HG02938 (cell line): ENCODE measurements at regions not wholly inside any gene's neighbourhood (a gene's known extent, or its start where the extent isn't known, plus 50 kb on each side); places are given as distances from the start of the nearest gene placed in this dataset.
"Not testable (repeated sequence)": the region's sequence is repeated elsewhere in the genome, so short reads cannot be mapped to it uniquely, and the experiment has no call there.

ENCODE experiments used
- ATAC-seq: cut with Tn5 transposase; IDR thresholded peaks from one replicate; pipeline ENCODE4 v1.9.1; 2021; ENCODE audit warnings: mild to moderate bottlenecking, moderate library complexity; ENCODE audit not compliant: unreplicated experiment

DNA sequence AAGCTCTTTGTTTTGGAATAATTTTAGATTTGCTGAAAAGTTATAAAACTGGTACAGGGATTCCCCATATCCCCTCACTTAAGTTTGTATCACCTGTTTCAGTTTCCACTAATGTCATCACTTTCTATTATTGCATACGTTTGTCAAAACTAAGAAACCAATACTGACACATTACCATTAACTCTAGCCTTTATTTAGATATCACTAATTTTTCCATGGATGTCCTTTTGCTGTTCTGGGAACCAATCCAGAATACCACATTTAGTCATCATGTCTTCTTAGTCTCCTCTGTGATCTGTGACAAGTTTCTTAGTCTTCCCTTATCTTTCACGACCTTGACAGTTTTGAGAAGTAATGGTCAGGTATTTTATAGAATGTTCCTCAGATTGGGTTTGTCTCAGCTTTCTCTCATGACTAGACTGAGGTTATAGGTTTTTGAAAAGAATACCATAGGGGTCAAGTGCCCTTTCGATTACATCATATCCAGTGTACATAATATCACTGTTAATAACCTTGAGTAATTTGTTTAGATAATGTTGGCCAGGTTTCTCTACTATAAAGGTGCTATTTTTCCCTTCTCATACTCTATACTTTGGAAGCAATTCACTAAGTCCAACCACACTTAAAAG lies 51.9 kb upstream of the NMUR2 start:
- ATAC-seq = peak; percentile 57

DNA sequence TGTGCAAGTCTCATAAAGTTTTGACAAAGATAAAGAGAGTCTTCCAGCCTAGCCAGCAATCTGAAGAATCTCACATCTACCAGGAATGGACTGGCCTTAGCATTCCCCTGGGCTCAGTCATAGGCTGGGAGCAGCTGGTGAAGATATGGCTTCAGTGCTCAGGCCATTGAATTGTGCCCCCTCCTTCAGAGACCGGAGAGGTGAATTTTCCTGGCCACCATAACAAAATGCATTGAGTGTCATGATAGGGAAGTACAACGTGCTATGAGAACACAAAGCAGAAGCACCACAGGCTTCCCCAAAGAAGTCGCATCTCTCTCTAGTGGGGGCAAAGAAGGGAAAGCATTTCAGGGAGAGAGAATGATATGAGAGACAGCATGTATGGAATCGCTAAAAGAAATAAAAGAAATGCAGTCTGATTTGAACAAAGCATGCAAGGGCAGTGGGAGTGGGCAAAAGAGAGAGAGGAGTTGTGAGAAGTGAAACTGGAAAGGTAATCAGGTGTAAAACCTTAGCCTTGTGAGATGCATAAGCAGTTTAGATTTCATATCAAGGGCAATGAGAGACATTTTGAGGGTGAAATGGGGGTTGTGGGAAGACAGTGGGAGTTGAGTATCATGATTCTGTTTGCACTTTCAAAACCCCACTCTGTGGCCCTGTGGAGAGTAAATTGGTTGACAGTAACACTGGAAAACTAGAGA lies 57.1 kb upstream of the NMUR2 start:
- peak; percentile 95 for ATAC-seq

DNA sequence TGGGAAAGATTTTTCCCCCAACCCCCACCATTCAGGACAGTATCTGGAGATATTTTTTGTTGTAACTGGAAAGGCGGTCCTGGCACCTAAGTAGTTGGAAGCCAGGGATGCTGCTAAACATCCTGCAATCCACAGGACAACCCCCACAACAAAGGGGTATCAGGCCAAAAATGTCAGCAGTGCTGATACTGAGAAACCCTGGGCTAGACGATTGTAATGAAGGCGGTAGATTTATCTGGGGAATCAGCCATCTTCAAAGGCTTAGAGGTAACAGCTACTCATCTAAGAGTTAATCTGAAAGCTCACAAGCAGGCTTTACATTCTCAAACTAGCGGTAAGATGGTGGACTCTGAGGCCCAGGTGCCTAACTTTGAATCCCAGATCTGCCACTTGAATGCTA lies 59.0 kb upstream of the NMUR2 start:
- ATAC-seq = no peak

DNA sequence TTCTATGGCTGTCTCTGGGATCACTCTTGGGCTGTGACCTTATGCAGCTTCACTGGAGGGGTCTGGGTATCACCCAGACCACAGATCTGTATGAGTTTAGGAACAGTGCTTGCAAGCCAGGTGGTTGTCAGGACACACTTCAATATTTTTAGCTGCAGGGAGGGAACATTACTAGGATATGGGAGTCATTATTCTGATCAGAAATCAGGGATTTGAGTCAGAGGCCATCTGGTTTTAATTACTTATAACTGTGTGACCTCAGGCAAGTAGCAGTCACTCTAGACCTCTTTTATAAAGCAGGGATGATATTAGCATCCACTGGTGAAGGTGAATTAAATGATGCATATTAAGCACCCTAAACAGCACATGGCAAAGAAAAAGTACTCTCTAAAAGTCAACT lies 60.1 kb upstream of the NMUR2 start:
- ATAC-seq = no peak

DNA sequence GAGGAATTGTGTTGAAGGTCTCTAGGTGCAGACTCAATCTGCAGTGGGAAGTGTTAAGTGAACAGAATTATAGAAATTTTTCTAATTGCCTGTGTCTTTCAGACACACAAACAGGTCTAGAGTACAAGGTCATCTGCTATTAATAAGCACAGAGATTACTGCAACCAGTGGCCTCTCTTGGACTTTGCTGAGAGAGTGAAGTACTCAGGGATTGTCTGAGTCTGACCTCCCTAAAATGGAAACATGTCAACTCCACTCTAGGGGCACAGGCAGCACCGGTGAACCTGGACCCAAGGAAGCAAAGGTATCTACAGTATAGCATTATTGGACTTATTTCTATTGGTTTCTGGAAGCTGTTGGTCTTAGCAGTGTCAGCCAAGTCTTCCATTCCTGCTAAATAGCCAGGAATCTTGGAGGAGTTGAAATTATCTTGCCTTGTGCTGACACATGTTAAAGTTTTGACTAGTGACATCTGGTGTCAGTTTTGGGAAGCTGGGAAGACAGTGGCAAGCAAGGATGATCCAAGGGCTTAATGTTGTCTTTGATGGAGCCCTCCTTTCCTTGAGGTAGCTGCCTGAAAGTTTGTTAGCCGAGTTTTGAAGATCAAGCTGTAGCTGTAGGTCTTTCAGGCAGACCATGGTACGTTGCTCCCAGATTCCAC lies 61.1 kb upstream of the NMUR2 start:
- ATAC-seq = no peak

DNA sequence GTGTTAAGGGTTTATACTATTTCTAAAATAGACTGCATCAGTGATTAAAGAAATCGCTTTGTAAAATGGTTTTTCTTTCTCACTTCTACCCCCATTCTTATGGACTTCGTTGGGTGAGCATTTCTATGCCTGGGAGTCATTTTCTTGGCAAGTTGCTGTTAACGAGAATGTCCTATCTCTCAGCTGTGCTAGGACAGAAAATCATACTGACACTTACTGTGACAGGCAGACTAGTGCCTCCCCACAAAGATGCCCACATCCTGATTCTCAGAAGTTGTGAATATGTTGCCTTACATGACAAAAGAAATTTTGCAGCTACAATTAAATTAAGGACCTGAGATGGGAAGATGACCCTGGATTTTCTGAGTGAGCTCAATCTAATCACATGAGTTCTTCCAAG lies 65.1 kb upstream of the NMUR2 start:
- ATAC-seq = no peak

DNA sequence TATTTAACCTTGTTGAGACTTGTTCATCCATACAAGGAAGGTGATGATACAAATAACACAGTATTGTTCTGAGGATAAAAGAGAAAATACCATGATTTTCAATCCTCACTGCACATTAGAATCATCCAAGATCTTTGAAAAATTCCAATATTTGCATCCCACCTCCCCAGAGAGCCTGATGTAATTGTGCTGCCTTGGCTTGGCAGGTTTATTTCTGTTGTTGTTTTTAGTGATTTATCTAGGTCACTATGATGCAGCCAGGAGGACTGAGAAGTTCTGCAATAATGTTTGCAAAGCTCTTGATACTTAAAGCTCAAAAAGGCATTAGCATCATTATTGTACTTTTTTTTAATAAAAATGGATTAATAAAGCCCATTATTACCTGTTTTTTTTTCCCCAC lies 67.0 kb upstream of the NMUR2 start:
- ATAC-seq = no peak

DNA sequence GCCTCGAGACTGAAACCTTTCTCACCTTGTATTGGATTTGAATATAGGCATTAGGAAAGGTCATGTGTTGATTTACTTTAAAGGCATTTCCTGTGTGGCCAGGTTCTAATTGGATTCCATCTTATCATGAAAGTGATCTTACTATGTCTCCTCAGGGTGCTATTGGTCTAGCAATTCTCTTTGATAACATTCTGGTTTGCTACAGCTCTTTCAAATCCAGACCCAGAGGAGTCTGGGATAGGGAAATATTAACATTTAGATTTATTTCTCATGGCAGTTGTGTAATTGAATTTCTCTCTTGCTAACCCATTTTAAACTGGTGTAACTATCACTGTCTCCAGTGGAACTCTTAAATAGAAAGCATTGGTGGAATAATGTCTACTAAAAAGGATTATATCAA lies 69.9 kb upstream of the NMUR2 start:
- ATAC-seq = no peak

DNA sequence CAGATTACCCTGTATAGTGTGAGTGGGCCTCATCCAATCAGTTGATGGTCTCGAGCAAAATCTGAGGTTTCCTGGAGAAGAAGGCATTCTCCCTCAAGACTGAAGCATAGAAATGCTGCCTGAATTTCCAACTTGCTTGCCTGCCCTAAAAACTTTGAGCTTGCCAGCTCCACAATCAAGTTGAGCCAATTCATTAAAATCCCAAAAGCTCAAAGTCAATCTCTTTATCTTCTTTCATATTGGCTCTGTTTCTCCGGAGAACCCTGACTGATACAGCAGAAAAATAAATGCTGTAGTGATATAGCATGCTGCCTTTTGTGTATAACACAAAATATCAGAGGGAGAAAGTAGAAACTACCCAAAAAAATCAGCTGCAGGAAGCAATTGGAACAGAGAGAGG lies 72.5 kb upstream of the NMUR2 start:
- no peak for ATAC-seq

DNA sequence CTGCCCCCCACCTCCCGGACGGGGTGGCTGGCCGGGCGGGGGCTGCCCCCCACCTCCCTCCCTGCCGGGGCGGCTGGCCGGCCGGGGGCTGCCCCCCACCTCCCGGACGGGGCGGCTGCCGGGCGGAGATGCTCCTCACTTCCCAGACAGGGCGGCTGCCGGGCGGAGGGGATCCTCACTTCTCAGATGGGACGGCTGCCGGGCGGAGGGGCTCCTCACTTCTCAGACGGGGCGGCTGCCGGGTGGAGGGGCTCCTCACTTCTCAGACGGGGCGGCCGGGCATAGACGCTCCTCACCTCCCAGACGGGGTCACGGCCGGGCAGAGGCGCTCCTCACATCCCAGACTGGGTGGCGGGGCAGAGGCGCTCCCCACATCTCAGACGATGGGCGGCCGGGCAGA lies 74.8 kb upstream of the NMUR2 start:
- ATAC-seq = not testable (repeated sequence)

DNA sequence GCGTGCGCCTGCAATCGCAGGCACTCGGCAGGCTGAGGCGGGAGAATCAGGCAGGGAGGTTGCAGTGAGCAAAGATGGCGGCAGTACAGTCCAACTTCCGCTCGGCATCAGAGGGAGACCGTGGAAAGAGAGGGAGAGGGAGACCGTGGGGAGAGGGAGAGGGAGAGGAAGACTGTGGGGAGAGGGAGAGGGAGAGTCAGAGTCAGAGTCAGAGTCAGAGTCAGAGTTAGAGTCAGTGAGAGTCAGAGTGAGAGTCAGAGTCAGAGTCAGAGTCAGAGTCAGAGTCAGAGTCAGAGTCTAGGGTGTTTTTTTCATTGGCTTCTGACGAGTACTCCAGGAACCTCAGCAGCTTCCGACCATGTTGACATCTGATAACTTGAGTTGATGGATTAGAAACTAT lies 75.6 kb upstream of the NMUR2 start:
- ATAC-seq = peak; percentile 98

DNA sequence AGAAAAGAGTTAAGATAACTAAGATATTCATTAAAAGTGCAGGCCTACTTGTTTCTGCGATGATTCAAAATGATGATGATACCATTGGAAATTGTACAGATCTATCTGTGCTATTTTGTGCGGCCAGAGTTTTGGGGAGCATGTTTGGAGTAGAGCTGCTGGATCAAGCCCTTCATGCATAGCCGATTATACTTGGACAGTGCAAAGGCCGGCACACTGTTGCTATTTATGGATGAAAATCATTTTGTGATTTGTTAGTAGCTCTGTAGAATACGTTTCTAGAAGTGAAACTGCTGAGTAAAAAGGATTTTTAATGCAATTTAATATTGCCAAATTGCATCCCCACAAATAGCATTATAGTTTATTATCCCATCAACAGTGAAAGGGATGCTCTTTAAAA lies 82.1 kb upstream of the NMUR2 start:
- ATAC-seq = no peak

DNA sequence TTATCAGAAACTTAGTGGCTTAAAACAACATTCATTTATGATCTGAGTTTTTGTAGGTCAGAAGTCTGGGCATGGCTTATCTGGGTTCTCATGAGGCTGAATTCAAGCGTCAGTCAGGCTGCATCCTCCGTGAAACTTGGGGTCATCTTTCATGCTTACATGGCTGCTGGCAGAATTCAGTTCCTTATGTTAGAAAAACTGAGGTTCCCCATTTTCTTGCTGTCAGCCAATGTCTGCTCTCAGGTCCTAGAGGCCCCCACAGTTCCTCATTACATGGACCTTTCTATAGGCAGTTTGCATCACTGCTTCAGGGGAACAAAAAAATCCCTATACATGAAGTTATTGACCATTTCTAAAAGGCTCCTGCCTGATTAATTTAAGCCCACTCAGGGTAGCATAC lies 83.8 kb upstream of the NMUR2 start:
- no peak for ATAC-seq

DNA sequence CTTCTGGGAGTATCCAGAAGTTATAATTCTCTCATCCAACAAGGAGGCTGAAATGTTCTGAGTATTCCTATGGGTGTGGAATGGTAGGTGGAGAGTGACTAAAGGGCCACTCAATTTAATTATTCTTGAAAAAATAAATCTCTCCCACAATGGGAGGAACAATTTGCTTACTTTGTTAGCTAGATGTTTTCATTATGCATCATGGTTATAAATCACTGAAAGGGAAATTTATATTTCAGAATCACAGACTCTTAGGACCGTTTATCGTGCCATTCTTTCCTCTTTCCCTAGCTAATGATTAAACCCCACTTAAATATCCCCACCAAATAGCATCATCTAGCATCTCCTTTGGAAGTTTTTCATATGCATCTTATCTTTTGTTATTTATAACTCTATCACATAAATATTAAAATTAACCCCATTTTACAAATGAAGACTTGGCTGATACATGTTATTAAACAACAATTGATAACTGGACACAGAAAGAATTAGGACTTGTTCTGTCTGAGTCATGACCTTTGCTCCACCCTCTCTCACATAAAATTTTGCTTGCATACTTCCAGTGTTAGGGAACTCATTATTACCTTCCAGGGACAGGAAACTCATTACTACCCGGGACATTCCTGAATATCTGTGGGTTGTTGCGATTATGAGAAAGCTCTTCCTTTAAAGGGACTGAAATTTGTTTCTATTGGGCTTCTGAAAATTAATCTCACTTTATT lies 94.9 kb upstream of the NMUR2 start:
- ATAC-seq = no peak

DNA sequence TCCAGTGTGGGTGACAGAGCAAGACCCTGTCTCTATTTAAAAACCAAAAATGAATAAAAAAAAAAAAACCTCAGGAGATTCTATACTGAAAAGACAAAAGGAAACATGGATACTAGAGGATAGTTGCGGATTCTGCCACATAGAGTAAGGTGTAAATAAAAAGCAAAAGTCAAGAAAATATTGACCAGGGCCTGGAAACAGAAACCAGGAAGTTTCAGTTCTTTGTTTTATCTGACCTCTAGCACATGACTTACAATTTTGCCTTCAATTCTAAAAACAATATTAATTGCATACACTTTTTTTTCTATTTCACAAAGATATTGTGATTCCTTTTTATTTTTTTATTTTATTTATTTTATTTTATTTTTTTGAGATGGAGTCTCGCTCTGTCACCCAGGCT lies 96.2 kb upstream of the NMUR2 start:
- ATAC-seq = peak; percentile 44

DNA sequence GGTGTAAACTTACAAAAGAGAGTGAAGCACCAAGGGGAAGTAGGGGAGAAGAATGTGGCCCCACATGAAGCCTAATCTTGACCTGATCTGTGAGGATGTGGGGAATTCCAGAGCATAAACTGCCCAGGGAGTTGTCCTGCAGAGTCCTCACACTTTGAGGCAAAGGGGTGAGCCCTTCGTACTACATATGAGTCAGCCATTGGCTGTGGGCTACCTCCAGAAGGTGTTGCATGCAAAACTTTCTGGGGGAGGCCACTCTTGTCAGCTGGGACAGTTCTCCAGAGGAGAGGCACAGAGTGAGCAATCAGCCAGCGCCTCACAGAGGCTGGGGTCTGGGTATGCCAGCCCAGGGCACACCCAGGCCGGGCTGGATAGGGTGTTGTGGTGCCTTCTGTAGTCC lies 98.1 kb upstream of the NMUR2 start:
- ATAC-seq = no peak

DNA sequence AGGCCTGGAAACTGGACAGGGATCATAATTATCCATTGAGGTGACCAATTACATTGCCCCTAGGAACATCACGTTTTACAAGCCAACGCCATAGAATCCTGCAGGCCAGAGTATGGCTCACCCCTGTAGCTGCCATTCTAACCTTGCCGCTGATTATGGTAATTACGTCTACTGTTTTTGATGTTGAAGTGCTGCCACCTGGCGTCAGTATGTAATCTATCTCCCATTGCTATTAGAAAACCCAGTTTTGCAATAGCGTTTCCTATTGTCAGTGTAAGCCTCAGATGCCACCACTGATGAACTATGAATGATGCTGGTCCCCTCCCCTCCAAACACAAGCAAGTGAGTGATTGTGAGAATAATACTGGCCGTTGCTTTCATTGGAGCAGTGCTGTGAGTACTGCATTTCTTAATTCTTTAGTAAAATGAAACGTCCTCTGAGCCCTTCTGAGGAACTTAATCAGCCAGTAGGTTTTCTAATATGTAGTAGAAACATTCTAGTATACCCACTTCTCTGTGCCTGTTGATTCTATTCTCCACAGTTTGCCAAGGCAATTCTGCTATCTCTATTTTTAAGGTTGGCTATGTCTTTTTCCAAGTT lies 100.5 kb upstream of the NMUR2 start:
- peak; percentile 85 for ATAC-seq

DNA sequence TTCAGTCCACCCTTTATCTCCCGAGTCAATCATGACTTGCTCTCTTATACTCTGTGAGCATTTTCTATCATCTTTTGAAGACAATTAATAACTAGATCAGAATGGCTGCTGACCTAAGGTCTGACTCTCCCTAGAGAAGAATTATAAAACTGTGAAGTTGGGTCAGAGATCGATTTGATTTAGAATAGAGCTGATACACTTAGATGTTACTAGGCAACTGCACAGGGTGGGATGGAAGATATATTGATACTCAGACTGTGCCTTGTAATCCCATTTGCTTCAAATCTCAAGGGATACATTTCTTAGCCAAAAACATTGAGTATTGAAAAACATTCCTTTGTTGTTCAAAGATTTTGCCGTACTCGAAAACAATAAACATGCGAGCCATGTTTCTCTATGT lies 106.0 kb upstream of the NMUR2 start:
- no peak for ATAC-seq

DNA sequence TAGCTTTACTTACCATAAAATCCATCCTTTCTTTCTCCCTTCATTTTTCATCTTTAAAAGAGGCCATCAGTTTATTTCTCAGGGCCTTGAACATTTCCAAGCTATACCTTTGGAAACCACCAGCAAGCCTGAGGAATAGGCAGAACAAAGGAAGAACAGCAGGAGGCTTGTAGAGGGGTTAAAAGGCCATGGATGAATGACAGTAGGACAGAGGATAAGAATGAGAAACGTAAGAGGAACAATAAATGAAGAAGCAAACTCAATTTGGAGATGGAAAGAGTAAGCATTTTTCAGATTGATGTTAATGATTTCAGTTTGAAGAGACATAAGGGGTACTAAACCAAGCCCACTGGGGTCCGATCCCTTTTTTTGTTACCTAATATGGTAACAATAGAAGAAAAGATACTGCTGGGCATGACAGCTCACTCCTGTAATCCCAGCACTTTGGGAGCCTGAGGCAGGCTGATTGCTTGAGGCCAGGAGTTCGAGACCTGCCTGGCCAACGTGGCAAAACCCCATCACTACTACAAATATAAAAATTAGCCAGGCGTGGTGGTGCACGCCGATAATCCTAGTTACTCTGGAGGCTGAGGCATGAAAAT lies 106.6 kb upstream of the NMUR2 start:
- ATAC-seq = no peak

DNA sequence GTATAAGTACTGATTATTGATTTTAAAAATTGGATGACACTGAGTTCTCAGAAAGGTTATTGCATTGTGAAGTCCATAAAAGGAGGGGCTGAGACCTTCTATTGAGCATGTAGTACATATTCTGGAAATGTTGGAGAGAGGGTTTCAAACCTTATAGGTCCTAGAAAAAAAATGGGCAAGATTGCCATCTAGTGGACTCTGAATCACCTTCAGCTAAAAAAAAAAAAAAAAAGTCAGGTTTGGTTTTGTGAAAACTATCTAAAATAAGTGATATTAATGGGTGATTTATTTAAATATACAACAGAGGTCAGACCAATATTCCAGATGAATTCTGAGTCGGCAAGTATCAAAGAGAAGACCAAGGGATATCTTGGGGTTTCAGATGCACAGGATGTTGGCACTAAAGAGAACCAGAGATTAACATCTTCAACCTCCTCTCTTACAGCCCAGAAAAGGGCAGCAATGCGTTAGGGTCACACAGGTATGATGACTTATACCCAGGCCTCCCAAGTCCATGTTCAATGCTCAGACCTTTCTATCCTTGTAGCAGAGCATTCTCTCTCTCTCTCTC lies 109.8 kb upstream of the NMUR2 start:
- no peak for ATAC-seq

DNA sequence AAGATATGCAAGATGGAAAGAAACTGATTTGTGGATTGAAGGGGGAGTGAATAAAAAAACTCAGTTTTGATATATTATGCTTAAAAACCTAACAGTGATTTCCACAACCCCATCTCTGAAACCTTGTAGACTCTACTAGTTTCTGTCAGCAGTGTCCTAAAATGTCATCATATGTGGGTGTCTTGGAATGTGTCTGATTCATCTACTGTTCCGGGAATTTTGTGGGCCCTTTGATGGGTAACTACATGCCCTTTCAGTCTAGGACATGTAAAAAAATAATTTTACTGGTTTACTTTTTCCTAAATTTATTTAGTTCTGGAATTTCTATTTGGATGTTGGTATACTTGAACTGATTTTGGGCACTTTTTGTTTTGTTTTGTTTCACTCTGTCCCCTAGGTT lies 118.9 kb upstream of the NMUR2 start:
- no peak for ATAC-seq
